ENCODE measurements at regions not wholly inside any gene's neighbourhood (a gene's known extent, or its start where the extent isn't known, plus 50 kb on each side); places are given as distances from the start of the nearest gene placed in this dataset.

- TF ChIP-seq FOXP2 (optimal IDR thresholded peaks at IDR 0.05; ENCODE audit: control extremely low read depth, extremely low read length, insufficient read depth) (no peak), POLR2AphosphoS5 (IDR thresholded peaks at IDR 0.05; ENCODE audit: borderline replicate concordance, low read depth, low read length) (no peak), EZH2 (IDR thresholded peaks at IDR 0.05) (no peak)
Observed at GRCh38 chr22:48577691-48578090, 1250.0 kb downstream of the BRD1 start.
